ENCODE measurements at regions not wholly inside any gene's neighbourhood (a gene's known extent, or its start where the extent isn't known, plus 50 kb on each side); places are given as distances from the start of the nearest gene placed in this dataset.

DNA sequence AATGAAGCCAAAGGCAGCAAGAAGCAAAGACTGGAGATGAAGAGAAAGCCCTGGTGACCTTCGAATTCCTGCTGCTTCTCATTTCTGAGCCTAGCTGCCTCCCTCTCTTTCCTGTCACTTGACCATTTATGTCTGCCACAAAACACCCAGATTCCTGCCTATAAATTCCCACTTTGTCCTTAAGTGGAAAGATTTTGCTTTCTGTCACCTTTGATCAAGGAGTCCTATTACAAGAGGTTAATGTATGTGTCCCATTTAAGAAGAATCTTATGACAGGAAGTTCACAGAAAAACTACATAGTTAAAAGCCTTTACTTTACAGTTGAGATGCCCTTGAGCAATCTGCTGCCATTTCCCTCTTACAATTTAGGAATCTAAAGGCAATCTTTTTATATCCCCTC, 155.7 kb downstream of the GALC start:
- SMC1A ChIA-PET (ENCODE audit: uncharacterized antibody, unreplicated experiment) = interaction anchor here (1.0 kb wide), 1 partner anchor 295 kb away, joined by 3 read pairs; no protein-coding TSS in a partner anchor
- no peaks in the 10 kb centered on the region for H3K36me3 ChIP-seq (ENCODE audit: control insufficient read depth in 2 of 2, insufficient read depth in 2 of 2, low read length in 1 of 2)
- H3K9me3 ChIP-seq (replicated peaks; ENCODE audit: control insufficient read depth, insufficient read depth, low read length) = no peaks in the 10 kb centered on the region
- no peaks in the 10 kb centered on the region for H4K20me1 ChIP-seq (ENCODE audit: control insufficient read depth, insufficient read depth)
- RAD21 ChIA-PET (ENCODE audit: unreplicated experiment) = no interaction called here
- H3K4me1 ChIP-seq (ENCODE audit: control insufficient read depth, insufficient read depth, low read length) = no peaks in the 10 kb centered on the region
- H3K4me3 ChIP-seq = no peak overlapping the region
- in situ Hi-C loops (cut with MboI) = no loop called here
- CTCF ChIA-PET = no interaction called here
- ATAC-seq = no peak
- no peaks in the 10 kb centered on the region for H3K27me3 ChIP-seq (replicated peaks in 1 of 2; ENCODE audit: control insufficient read depth in 2 of 2, insufficient read depth in 2 of 2, low read length in 1 of 2)
- H3K4me2 ChIP-seq (ENCODE audit: control insufficient read depth, insufficient read depth) = no peak overlapping the region
- no peak for TF ChIP-seq FOXM1 (IDR thresholded peaks at IDR 0.05; ENCODE audit: low read depth, low read length)
- TF ChIP-seq, protein P1, sequence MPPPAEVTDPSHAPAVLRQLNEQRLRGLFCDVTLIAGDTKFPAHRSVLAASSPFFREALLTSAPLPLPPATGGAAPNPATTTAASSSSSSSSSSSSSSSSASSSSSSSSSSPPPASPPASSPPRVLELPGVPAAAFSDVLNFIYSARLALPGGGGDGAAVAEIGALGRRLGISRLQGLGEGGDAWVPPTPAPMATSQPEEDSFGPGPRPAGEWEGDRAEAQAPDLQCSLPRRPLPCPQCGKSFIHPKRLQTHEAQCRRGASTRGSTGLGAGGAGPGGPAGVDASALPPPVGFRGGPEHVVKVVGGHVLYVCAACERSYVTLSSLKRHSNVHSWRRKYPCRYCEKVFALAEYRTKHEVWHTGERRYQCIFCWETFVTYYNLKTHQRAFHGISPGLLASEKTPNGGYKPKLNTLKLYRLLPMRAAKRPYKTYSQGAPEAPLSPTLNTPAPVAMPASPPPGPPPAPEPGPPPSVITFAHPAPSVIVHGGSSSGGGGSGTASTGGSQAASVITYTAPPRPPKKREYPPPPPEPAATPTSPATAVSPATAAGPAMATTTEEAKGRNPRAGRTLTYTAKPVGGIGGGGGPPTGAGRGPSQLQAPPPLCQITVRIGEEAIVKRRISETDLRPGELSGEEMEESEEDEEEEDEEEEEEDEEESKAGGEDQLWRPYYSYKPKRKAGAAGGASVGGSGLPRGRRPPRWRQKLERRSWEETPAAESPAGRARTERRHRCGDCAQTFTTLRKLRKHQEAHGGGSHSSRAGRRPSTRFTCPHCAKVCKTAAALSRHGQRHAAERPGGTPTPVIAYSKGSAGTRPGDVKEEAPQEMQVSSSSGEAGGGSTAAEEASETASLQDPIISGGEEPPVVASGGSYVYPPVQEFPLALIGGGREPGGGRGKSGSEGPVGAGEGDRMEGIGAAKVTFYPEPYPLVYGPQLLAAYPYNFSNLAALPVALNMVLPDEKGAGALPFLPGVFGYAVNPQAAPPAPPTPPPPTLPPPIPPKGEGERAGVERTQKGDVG (CRISPR knock-in tag; IDR thresholded peaks at IDR 0.05) = no peak
- no peak for TF ChIP-seq SMAD1 (IDR thresholded peaks at IDR 0.05; ENCODE audit: low read depth, partially characterized antibody)
- TF ChIP-seq BCL11A (IDR thresholded peaks at IDR 0.05; ENCODE audit: low read depth, low read length) = no peak
- no peak for TF ChIP-seq GABPA (IDR thresholded peaks at IDR 0.05; ENCODE audit: low read depth)
- no peak for TF ChIP-seq RAD51 (IDR thresholded peaks at IDR 0.05)
- no peak for TF ChIP-seq ZNF274 (IDR thresholded peaks at IDR 0.05; ENCODE audit: insufficient read depth, insufficient read length)
- TF ChIP-seq SREBF1 (IDR thresholded peaks at IDR 0.05; ENCODE audit: low read length) = no peak
- TF ChIP-seq TARDBP (IDR thresholded peaks at IDR 0.05; ENCODE audit: borderline replicate concordance) = no peak
- no peak for TF ChIP-seq EED (IDR thresholded peaks at IDR 0.05; ENCODE audit: low read depth)
- TF ChIP-seq KLF5 (IDR thresholded peaks at IDR 0.05; ENCODE audit: partially characterized antibody) = no peak
- TF ChIP-seq KAT2A (conservative IDR thresholded peaks at IDR 0.05; ENCODE audit: control insufficient read depth, low read depth, low read length) = no peak
- TF ChIP-seq, protein P2, sequence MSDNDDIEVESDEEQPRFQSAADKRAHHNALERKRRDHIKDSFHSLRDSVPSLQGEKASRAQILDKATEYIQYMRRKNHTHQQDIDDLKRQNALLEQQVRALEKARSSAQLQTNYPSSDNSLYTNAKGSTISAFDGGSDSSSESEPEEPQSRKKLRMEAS (IDR thresholded peaks at IDR 0.05; ENCODE audit: low read depth, low read length) = no peak
- TF ChIP-seq NBN (IDR thresholded peaks at IDR 0.05) = no peak
- TF ChIP-seq LARP7 (IDR thresholded peaks at IDR 0.05) = no peak
- no peak for TF ChIP-seq KDM1A (IDR thresholded peaks at IDR 0.05; ENCODE audit: borderline replicate concordance)
- TF ChIP-seq TAF1 (IDR thresholded peaks at IDR 0.05; ENCODE audit: borderline replicate concordance, low read depth, low read length) = no peak
- TF ChIP-seq SREBF2 (IDR thresholded peaks at IDR 0.05; ENCODE audit: low read length) = no peak
- TF ChIP-seq, protein P3, sequence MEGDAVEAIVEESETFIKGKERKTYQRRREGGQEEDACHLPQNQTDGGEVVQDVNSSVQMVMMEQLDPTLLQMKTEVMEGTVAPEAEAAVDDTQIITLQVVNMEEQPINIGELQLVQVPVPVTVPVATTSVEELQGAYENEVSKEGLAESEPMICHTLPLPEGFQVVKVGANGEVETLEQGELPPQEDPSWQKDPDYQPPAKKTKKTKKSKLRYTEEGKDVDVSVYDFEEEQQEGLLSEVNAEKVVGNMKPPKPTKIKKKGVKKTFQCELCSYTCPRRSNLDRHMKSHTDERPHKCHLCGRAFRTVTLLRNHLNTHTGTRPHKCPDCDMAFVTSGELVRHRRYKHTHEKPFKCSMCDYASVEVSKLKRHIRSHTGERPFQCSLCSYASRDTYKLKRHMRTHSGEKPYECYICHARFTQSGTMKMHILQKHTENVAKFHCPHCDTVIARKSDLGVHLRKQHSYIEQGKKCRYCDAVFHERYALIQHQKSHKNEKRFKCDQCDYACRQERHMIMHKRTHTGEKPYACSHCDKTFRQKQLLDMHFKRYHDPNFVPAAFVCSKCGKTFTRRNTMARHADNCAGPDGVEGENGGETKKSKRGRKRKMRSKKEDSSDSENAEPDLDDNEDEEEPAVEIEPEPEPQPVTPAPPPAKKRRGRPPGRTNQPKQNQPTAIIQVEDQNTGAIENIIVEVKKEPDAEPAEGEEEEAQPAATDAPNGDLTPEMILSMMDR (IDR thresholded peaks at IDR 0.05 in 2 of 3, conservative IDR thresholded peaks at IDR 0.05 in 1 of 3; ENCODE audit: control insufficient read depth in 2 of 3, extremely low read depth in 1 of 3, insufficient read depth in 1 of 3, low read depth in 3 of 3, low read length in 3 of 3) = no peak
- WGBS (ENCODE audit: insufficient coverage, insufficient replicate concordance, low lambda C conversion rate, missing lambda C conversion rate) = 0% methylated on average over 1 of the region's 1 CpG
- no peak overlapping the region for H2AFZ ChIP-seq (ENCODE audit: control insufficient read depth, low read depth, low read length)
- no peak for DNase-seq (ENCODE audit: low read depth, low spot score)
- no peak overlapping the region for H3K9ac ChIP-seq (ENCODE audit: control insufficient read depth, insufficient read depth, low read length)
- POLR2A ChIA-PET = no interaction called here
- intact Hi-C loops (cut with micrococcal nuclease; ENCODE audit: unreplicated experiment) = no loop called here
- no peaks in the 10 kb centered on the region for H3K79me2 ChIP-seq (ENCODE audit: control insufficient read depth, insufficient read depth, low read length)
- no TSS peak for BruUV-seq (replicated peaks)
- H3K27ac ChIP-seq (ENCODE audit: control insufficient read depth, insufficient read depth) = no peak overlapping the region
- no peak for FAIRE-seq
